ENCODE measurements at regions not wholly inside any gene's neighbourhood (a gene's known extent, or its start where the extent isn't known, plus 50 kb on each side); places are given as distances from the start of the nearest gene placed in this dataset.
"Not testable (repeated sequence)": the region's sequence is repeated elsewhere in the genome, so short reads cannot be mapped to it uniquely, and the experiment has no call there.

GRCh38 chr3:4198491-4198890 is 104.7 kb upstream of the SETMAR start:
- DNase-seq = no peak
- intact Hi-C loops (cut with DNase I) = no loop called here

- DNase-seq; intact Hi-C loops (cut with DNase I): not testable (repeated sequence)
These were observed 98.4 kb upstream of the SETMAR start for GRCh38 chr3:4204776-4205175.

GRCh38 chr3:4207672-4208071 is 95.5 kb upstream of the SETMAR start:
- no peak for DNase-seq
- intact Hi-C loops (cut with DNase I) = no loop called here

GRCh38 chr3:4208556-4208955 is 94.6 kb upstream of the SETMAR start:
- intact Hi-C loops (cut with DNase I) = no loop called here
- DNase-seq = no peak

GRCh38 chr3:4211610-4212009 is 91.6 kb upstream of the SETMAR start:
- DNase-seq = no peak
- intact Hi-C loops (cut with DNase I) = no loop called here

GRCh38 chr3:4213420-4213819 is 89.7 kb upstream of the SETMAR start:
- intact Hi-C loops (cut with DNase I) = not testable (repeated sequence)

GRCh38 chr3:4216974-4217373 is 86.2 kb upstream of the SETMAR start:
- intact Hi-C loops (cut with DNase I); DNase-seq: not testable (repeated sequence)

More at GRCh38 chr3:4213420-4213819, 89.7 kb upstream of the SETMAR start:
- not testable (repeated sequence) for DNase-seq

GRCh38 chr3:4218456-4219226 is 84.5 kb upstream of the SETMAR start:
- peak in 35 of 42 donors; percentile 5 to 57 (median 18) for DNase-seq
- intact Hi-C loops (cut with DNase I) = no loop called here

- DNase-seq = no peak
- intact Hi-C loops (cut with DNase I) = no loop called here
These were observed 84.0 kb upstream of the SETMAR start for GRCh38 chr3:4219227-4219568.

- DNase-seq = no peak
- intact Hi-C loops (cut with DNase I) = no loop called here
These were observed 83.1 kb upstream of the SETMAR start for GRCh38 chr3:4220065-4220464.

GRCh38 chr3:4222574-4223175 is 80.5 kb upstream of the SETMAR start:
- DNase-seq = no peak
- intact Hi-C loops (cut with DNase I) = no loop called here

- DNase-seq = no peak
- intact Hi-C loops (cut with DNase I) = no loop called here
These were observed 79.4 kb upstream of the SETMAR start for GRCh38 chr3:4223777-4224176.

GRCh38 chr3:4224331-4224730 is 78.8 kb upstream of the SETMAR start:
- DNase-seq = no peak
- intact Hi-C loops (cut with DNase I) = no loop called here

GRCh38 chr3:4225005-4225471 is 78.1 kb upstream of the SETMAR start:
- intact Hi-C loops (cut with DNase I) = no loop called here

GRCh38 chr3:4228295-4228694 is 74.9 kb upstream of the SETMAR start:
- DNase-seq = no peak
- intact Hi-C loops (cut with DNase I) = no loop called here

More at GRCh38 chr3:4225005-4225471, 78.1 kb upstream of the SETMAR start:
- no peak for DNase-seq

- no peak for DNase-seq
These were observed 72.1 kb upstream of the SETMAR start for GRCh38 chr3:4231041-4231440.

GRCh38 chr3:4232798-4233197 is 70.4 kb upstream of the SETMAR start:
- intact Hi-C loops (cut with DNase I) = no loop called here
- DNase-seq = no peak

More at GRCh38 chr3:4231041-4231440, 72.1 kb upstream of the SETMAR start:
- intact Hi-C loops (cut with DNase I) = no loop called here

- intact Hi-C loops (cut with DNase I) = no loop called here
These were observed 69.7 kb upstream of the SETMAR start for GRCh38 chr3:4233488-4233887.

GRCh38 chr3:4234889-4235288 is 68.3 kb upstream of the SETMAR start:
- DNase-seq = no peak
- intact Hi-C loops (cut with DNase I) = no loop called here

More at GRCh38 chr3:4233488-4233887, 69.7 kb upstream of the SETMAR start:
- no peak for DNase-seq

- intact Hi-C loops (cut with DNase I) = no loop called here
These were observed 67.5 kb upstream of the SETMAR start for GRCh38 chr3:4235690-4236089.

More at GRCh38 chr3:4235690-4236089, 67.5 kb upstream of the SETMAR start:
- no peak for DNase-seq

All from head of caudate nucleus (tissue), 42 donors.